Esophagus squamous epithelium (tissue), 5 donors: ENCODE measurements at regions not wholly inside any gene's neighbourhood (a gene's known extent, or its start where the extent isn't known, plus 50 kb on each side); places are given as distances from the start of the nearest gene placed in this dataset.

ENCODE experiments used
- DNase-seq: peaks from one replicate; lab custom pipeline; 2025; lab: John Stamatoyannopoulos, UW
- H3K27ac ChIP-seq, 4 donors: fragments of 200-600 bp; sonication (generic); one replicate each; pipeline ENCODE4 v1.5.1; 2016 to 2019; ENCODE audit warnings: mild to moderate bottlenecking in 1 of 4
- H3K27me3 ChIP-seq, 4 donors: fragments of 200-600 bp; sonication (generic); 1 replicate in 3 of 4; 2 replicates in 1 of 4; pipeline versions ENCODE4 v1.5.1 to v1.6.0; 2017 to 2021; ENCODE audit warnings: antibody characterized with exemption in 1 of 4
- H3K36me3 ChIP-seq, 3 donors: fragments of 200-600 bp; sonication (generic); one replicate each; pipeline ENCODE4 v1.5.1; 2016 to 2019
- H3K4me1 ChIP-seq, 3 donors: fragments of 200-600 bp; sonication (generic); one replicate each; pipeline ENCODE4 v1.5.1; 2017 to 2019
- H3K4me3 ChIP-seq, 4 donors: fragments of 200-600 bp; sonication (generic); 1 replicate in 3 of 4; 2 replicates in 1 of 4; pipeline ENCODE4 v1.5.1; 2016 to 2019; ENCODE audit warnings: mild to moderate bottlenecking in 2 of 4, moderate library complexity in 1 of 4
- H3K9me3 ChIP-seq, 3 donors: fragments of 200-600 bp; sonication (generic); one replicate each; pipeline ENCODE4 v1.5.1; 2016 to 2019
- POLR2A ChIP-seq, 4 donors: fragments of 450-650 bp; IDR thresholded peaks; one replicate each; pipeline ENCODE4 v1.6.1; 2017; ENCODE audit warnings: antibody characterized with exemption in 4 of 4, mild to moderate bottlenecking in 4 of 4, moderate library complexity in 3 of 4
- WGBS, 2 donors: methylation state at CpG; one replicate each; pipeline ENCODE4 v1.1.5; 2018; 5-methylcytosine and 5-hydroxymethylcytosine counted together
- intact Hi-C: fragments of 100-400 bp; cut with DNase I; formaldehyde crosslinking; loops from one replicate; pipeline ENCODE4 v1.15.0; 2022
- TF ChIP-seq, protein P1 (sequence below), 6 experiments: fragments of 450-650 bp in 4 of 6; fragments of 200-600 bp in 2 of 6; sonication (generic) in 2 of 6; IDR thresholded peaks; one replicate each; pipeline ENCODE4 v1.5.1; 2016 to 2019; ENCODE audit warnings: antibody characterized with exemption in 6 of 6, mild to moderate bottlenecking in 4 of 6, moderate library complexity in 4 of 6
- donor health status: DM: yes; HTN: yes; CAD: no.

DNA sequence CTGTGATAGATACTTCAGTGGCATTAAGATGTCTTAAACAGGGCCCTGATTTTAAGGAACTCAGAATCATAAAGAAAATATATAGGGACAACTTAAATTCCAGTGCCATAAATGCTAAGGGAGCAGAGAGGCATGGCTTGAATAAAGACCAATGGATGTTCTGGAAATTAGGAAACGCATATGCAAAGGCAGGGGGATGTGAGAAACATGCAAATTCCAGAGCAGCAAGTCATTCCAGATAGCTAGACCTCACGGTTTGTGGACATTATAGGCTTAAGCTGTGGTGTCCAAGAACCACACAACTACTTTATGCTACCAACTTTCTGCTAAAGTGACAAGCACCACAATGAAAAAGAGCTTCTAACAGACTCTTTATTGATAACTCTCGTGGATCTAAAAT is 132.6 kb upstream of the ANK2 start:
- Histone ChIP-seq H3K36me3 (no peaks in the 10 kb centered on the region), H3K4me1 (no peaks in the 10 kb centered on the region), H3K27ac (no peak overlapping the region), H3K9me3 (no peaks in the 10 kb centered on the region), H3K4me3 (no peak overlapping the region), H3K27me3 (no peaks in the 10 kb centered on the region)
- TF ChIP-seq, protein P1, sequence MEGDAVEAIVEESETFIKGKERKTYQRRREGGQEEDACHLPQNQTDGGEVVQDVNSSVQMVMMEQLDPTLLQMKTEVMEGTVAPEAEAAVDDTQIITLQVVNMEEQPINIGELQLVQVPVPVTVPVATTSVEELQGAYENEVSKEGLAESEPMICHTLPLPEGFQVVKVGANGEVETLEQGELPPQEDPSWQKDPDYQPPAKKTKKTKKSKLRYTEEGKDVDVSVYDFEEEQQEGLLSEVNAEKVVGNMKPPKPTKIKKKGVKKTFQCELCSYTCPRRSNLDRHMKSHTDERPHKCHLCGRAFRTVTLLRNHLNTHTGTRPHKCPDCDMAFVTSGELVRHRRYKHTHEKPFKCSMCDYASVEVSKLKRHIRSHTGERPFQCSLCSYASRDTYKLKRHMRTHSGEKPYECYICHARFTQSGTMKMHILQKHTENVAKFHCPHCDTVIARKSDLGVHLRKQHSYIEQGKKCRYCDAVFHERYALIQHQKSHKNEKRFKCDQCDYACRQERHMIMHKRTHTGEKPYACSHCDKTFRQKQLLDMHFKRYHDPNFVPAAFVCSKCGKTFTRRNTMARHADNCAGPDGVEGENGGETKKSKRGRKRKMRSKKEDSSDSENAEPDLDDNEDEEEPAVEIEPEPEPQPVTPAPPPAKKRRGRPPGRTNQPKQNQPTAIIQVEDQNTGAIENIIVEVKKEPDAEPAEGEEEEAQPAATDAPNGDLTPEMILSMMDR (IDR thresholded peaks at IDR 0.05): no peak
- TF ChIP-seq POLR2A (IDR thresholded peaks at IDR 0.05): no peak
- 45 to 56% methylated on average over 3 of the region's 3 CpGs for WGBS, 2 donors
- no peak for DNase-seq
- intact Hi-C loops: no loop called here

DNA sequence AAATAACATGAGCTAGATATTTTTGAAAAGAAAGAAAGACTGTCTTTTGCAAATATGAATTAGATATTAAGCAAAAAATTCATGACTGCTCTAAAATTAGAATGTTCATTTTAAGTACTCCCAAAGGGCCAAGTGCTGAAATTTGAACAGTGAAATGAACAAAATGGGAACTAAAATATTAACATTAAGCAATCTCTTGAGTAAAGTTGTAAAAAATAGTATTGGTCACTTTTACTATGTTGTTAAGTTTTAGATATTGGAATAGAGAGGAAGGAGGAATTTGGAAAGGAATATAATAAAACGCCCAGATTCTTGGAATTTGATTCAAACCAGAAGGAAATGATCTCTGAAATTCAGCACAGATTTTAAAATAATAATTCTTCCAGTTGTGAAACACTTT is 125.9 kb upstream of the ANK2 start:
- intact Hi-C loops: no loop called here
- 32 to 58% methylated on average over 1 of the region's 1 CpG for WGBS, 2 donors
- Histone ChIP-seq H3K36me3 (no peaks in the 10 kb centered on the region), H3K9me3 (no peaks in the 10 kb centered on the region), H3K27ac (no peak overlapping the region), H3K27me3 (no peaks in the 10 kb centered on the region), H3K4me1 (no peaks in the 10 kb centered on the region), H3K4me3 (no peak overlapping the region)
- TF ChIP-seq, protein P1 (IDR thresholded peaks at IDR 0.05): no peak
- TF ChIP-seq POLR2A (IDR thresholded peaks at IDR 0.05): no peak
- no peak for DNase-seq

DNA sequence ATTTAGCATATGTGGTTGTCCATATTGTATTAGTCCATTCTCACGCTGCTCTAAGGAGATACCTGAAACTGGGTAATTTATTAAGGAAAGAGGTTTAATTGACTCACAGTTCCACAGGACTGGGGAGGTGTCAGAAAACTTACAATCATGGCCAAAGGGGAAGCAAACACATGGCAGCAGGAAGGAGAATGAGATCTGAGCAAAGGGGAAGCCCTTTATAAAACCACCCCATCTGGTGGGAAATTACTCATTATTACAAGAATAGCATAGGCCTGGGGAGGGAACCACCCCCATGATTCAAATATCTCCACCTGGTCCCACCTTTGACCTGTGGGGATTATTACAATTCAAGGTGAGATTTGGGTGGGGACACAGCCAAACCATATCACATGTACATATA is 122.6 kb upstream of the ANK2 start:
- Histone ChIP-seq H3K36me3 (no peaks in the 10 kb centered on the region), H3K4me3 (no peak overlapping the region), H3K27me3 (no peaks in the 10 kb centered on the region), H3K4me1 (no peaks in the 10 kb centered on the region), H3K27ac (no peak overlapping the region), H3K9me3 (no peaks in the 10 kb centered on the region)
- TF ChIP-seq, protein P1 (IDR thresholded peaks at IDR 0.05): no peak
- TF ChIP-seq POLR2A (IDR thresholded peaks at IDR 0.05): no peak
- intact Hi-C loops: no loop called here
- WGBS, 2 donors: 78 to 86% methylated on average over 1 of the region's 1 CpG
- no peak for DNase-seq

DNA sequence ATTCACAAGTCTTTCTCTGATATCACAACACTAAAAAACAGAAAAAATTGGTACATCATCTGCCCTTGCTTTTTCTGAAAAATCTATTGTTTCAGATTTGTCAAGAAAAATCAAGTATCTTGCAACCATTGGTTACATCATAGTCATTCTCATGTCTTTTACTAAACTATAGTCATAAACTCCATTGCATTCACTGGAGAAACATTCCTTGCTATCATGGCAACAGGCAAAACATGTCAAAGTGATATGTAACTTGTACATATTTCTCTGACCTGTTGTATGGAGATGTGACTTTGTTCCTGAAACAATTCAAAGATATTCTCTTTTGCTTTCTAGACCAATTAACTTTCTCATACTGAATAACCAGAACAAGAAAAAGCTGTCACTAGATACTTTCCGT is 121.9 kb upstream of the ANK2 start:
- intact Hi-C loops: no loop called here
- H3K9me3 ChIP-seq: no peaks in the 10 kb centered on the region
- no peak overlapping the region for H3K4me3 ChIP-seq
- H3K27me3 ChIP-seq: no peaks in the 10 kb centered on the region
- TF ChIP-seq, protein P1 (IDR thresholded peaks at IDR 0.05): no peak
- no peak for TF ChIP-seq POLR2A (IDR thresholded peaks at IDR 0.05)
- H3K4me1 ChIP-seq: no peaks in the 10 kb centered on the region
- H3K36me3 ChIP-seq: no peaks in the 10 kb centered on the region
- DNase-seq: no peak
- 58 to 66% methylated on average over 1 of the region's 1 CpG for WGBS, 2 donors
- H3K27ac ChIP-seq: no peak overlapping the region

DNA sequence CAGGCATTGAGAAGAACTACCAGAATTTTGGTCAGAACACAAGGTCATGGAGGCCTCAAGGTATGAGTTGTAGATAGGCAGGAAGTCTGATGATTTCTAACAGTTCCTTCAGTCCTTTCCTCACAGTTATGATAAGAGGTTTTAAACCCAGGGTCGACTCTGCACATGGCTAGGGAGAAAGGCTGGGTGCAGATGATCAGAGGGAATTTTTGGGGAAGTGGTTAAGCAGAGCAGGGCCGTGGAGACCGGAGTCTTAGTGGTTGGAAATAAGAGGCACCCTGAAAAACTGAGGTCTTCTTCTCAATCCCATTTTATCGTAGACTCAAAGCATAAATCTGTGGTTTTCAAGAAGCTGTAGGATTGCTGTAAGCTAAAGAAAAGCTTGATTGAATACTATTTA is 118.5 kb upstream of the ANK2 start:
- intact Hi-C loops: loop anchor here (10.0 kb wide), 1 partner anchor 296 kb away; the partner anchor contains the start of genes LARP7 and ZGRF1
- DNase-seq: no peak
- Histone ChIP-seq H3K4me3 (no peak overlapping the region), H3K4me1 (no peaks in the 10 kb centered on the region), H3K27me3 (no peaks in the 10 kb centered on the region), H3K36me3 (no peaks in the 10 kb centered on the region), H3K9me3 (no peaks in the 10 kb centered on the region), H3K27ac (no peak overlapping the region)
- TF ChIP-seq, protein P1 (IDR thresholded peaks at IDR 0.05): no peak
- no peak for TF ChIP-seq POLR2A (IDR thresholded peaks at IDR 0.05)
- WGBS, 2 donors: 56 to 69% methylated on average over 4 of the region's 4 CpGs
